Activated naive CD8-positive, alpha-beta T cell treated with anti-CD3 and anti-CD28 coated beads for 36 hours (primary cell): ENCODE measurements at regions not wholly inside any gene's neighbourhood (a gene's known extent, or its start where the extent isn't known, plus 50 kb on each side); places are given as distances from the start of the nearest gene placed in this dataset.

ENCODE experiments used
- DNase-seq: peaks from one replicate; pipeline ENCODE4 v3.0.0; 2021
- H3K27ac Mint-ChIP-seq: one replicate; pipeline ENCODE4 v1.8.0; 2022; ENCODE audit warnings: mild to moderate bottlenecking, moderate library complexity, mixed read lengths
- H3K27me3 Mint-ChIP-seq: one replicate; pipeline ENCODE4 v1.8.0; 2022; ENCODE audit warnings: mild to moderate bottlenecking, mixed read lengths
- H3K36me3 Mint-ChIP-seq: one replicate; pipeline ENCODE4 v1.8.0; 2021; ENCODE audit warnings: mild to moderate bottlenecking, mixed read lengths
- H3K4me1 Mint-ChIP-seq: one replicate; pipeline ENCODE4 v1.8.0; 2021; ENCODE audit warnings: mixed read lengths
- H3K4me3 Mint-ChIP-seq: one replicate; pipeline ENCODE4 v1.8.0; 2022; ENCODE audit warnings: mild to moderate bottlenecking, moderate library complexity, mixed read lengths
- H3K9me3 Mint-ChIP-seq: one replicate; pipeline ENCODE4 v1.8.0; 2022; ENCODE audit warnings: mixed read lengths

GRCh38 chr2:83565626-83566025 is 893.5 kb downstream of the SUCLG1 start:
- H3K4me1 Mint-ChIP-seq: no peaks in the 10 kb centered on the region
- DNase-seq: no peak
- H3K27me3 Mint-ChIP-seq: no peaks in the 10 kb centered on the region
- H3K9me3 Mint-ChIP-seq: no peaks in the 10 kb centered on the region
- H3K36me3 Mint-ChIP-seq: no peaks in the 10 kb centered on the region
- no peak overlapping the region for H3K4me3 Mint-ChIP-seq
- H3K27ac Mint-ChIP-seq: no peak overlapping the region

- Mint-ChIP-seq H3K27me3 (no peaks in the 10 kb centered on the region), H3K36me3 (no peaks in the 10 kb centered on the region), H3K4me3 (no peak overlapping the region), H3K27ac (no peak overlapping the region), H3K4me1 (no peaks in the 10 kb centered on the region), H3K9me3 (peaks cover 1% of the 10 kb centered on the region)
- DNase-seq: no peak
Measured at GRCh38 chr2:83565181-83565580, 893.9 kb downstream of the SUCLG1 start.

GRCh38 chr2:83561592-83561991 is 897.5 kb downstream of the SUCLG1 start:
- no peak overlapping the region for H3K27ac Mint-ChIP-seq
- H3K4me1 Mint-ChIP-seq: no peaks in the 10 kb centered on the region
- H3K4me3 Mint-ChIP-seq: no peak overlapping the region
- peaks cover 2% of the 10 kb centered on the region for H3K9me3 Mint-ChIP-seq
- H3K36me3 Mint-ChIP-seq: no peaks in the 10 kb centered on the region
- H3K27me3 Mint-ChIP-seq: no peaks in the 10 kb centered on the region
- DNase-seq: no peak

GRCh38 chr2:83536556-83536955 is 922.5 kb downstream of the SUCLG1 start:
- Mint-ChIP-seq H3K27me3 (no peaks in the 10 kb centered on the region), H3K27ac (no peak overlapping the region), H3K9me3 (no peaks in the 10 kb centered on the region), H3K4me3 (no peak overlapping the region), H3K4me1 (no peaks in the 10 kb centered on the region), H3K36me3 (no peaks in the 10 kb centered on the region)
- no peak for DNase-seq

GRCh38 chr2:83534416-83534815 is 924.7 kb downstream of the SUCLG1 start:
- Mint-ChIP-seq H3K27me3 (no peaks in the 10 kb centered on the region), H3K9me3 (no peaks in the 10 kb centered on the region), H3K4me3 (no peak overlapping the region), H3K27ac (no peak overlapping the region), H3K4me1 (no peaks in the 10 kb centered on the region), H3K36me3 (no peaks in the 10 kb centered on the region)
- no peak for DNase-seq

- Mint-ChIP-seq H3K27ac (no peak overlapping the region), H3K9me3 (no peaks in the 10 kb centered on the region)
Measured at GRCh38 chr2:83531206-83531826, 927.8 kb downstream of the SUCLG1 start.

GRCh38 chr2:83528767-83529166 is 930.3 kb downstream of the SUCLG1 start:
- DNase-seq: no peak
- Mint-ChIP-seq H3K27me3 (no peaks in the 10 kb centered on the region), H3K36me3 (no peaks in the 10 kb centered on the region), H3K9me3 (no peaks in the 10 kb centered on the region), H3K27ac (no peak overlapping the region), H3K4me3 (no peak overlapping the region), H3K4me1 (no peaks in the 10 kb centered on the region)

More at GRCh38 chr2:83531206-83531826, 927.8 kb downstream of the SUCLG1 start:
- H3K27me3 Mint-ChIP-seq: no peaks in the 10 kb centered on the region
- no peaks in the 10 kb centered on the region for H3K4me1 Mint-ChIP-seq
- no peak overlapping the region for H3K4me3 Mint-ChIP-seq
- H3K36me3 Mint-ChIP-seq: no peaks in the 10 kb centered on the region
- DNase-seq: no peak

- Mint-ChIP-seq H3K27me3 (no peaks in the 10 kb centered on the region), H3K9me3 (peaks cover 4% of the 10 kb centered on the region), H3K4me3 (no peak overlapping the region), H3K36me3 (no peaks in the 10 kb centered on the region), H3K27ac (no peak overlapping the region), H3K4me1 (no peaks in the 10 kb centered on the region)
- no peak for DNase-seq
Measured at GRCh38 chr2:83522891-83523493, 936.1 kb downstream of the SUCLG1 start.

GRCh38 chr2:83517727-83518368 is 941.2 kb downstream of the SUCLG1 start:
- no peak for DNase-seq
- Mint-ChIP-seq H3K27ac (no peak overlapping the region), H3K27me3 (no peaks in the 10 kb centered on the region), H3K36me3 (no peaks in the 10 kb centered on the region), H3K4me3 (no peak overlapping the region), H3K4me1 (no peaks in the 10 kb centered on the region), H3K9me3 (peaks cover 8% of the 10 kb centered on the region)

GRCh38 chr2:83516503-83516902 is 942.6 kb downstream of the SUCLG1 start:
- no peak overlapping the region for H3K27ac Mint-ChIP-seq
- H3K4me3 Mint-ChIP-seq: no peak overlapping the region

GRCh38 chr2:83487451-83487850 is 971.6 kb downstream of the SUCLG1 start:
- Mint-ChIP-seq H3K4me3 (no peak overlapping the region), H3K27me3 (no peaks in the 10 kb centered on the region), H3K4me1 (no peaks in the 10 kb centered on the region), H3K9me3 (peaks cover 1% of the 10 kb centered on the region), H3K27ac (no peak overlapping the region), H3K36me3 (no peaks in the 10 kb centered on the region)
- no peak for DNase-seq

More at GRCh38 chr2:83516503-83516902, 942.6 kb downstream of the SUCLG1 start:
- Mint-ChIP-seq H3K36me3 (no peaks in the 10 kb centered on the region), H3K27me3 (no peaks in the 10 kb centered on the region), H3K4me1 (no peaks in the 10 kb centered on the region), H3K9me3 (peaks cover 8% of the 10 kb centered on the region)
- no peak for DNase-seq

GRCh38 chr2:83481436-83481835 is 977.6 kb downstream of the SUCLG1 start:
- no peaks in the 10 kb centered on the region for H3K36me3 Mint-ChIP-seq
- H3K4me1 Mint-ChIP-seq: no peaks in the 10 kb centered on the region
- no peak overlapping the region for H3K4me3 Mint-ChIP-seq
- H3K27ac Mint-ChIP-seq: no peak overlapping the region
- peaks cover 3% of the 10 kb centered on the region for H3K9me3 Mint-ChIP-seq
- no peaks in the 10 kb centered on the region for H3K27me3 Mint-ChIP-seq
- DNase-seq: no peak

GRCh38 chr2:83478037-83478436 is 981.0 kb downstream of the SUCLG1 start:
- peaks cover 1% of the 10 kb centered on the region for H3K9me3 Mint-ChIP-seq
- H3K4me1 Mint-ChIP-seq: no peaks in the 10 kb centered on the region
- no peaks in the 10 kb centered on the region for H3K36me3 Mint-ChIP-seq
- no peaks in the 10 kb centered on the region for H3K27me3 Mint-ChIP-seq
- DNase-seq: no peak
- H3K27ac Mint-ChIP-seq: no peak overlapping the region
- H3K4me3 Mint-ChIP-seq: no peak overlapping the region

- Mint-ChIP-seq H3K9me3 (peaks cover 4% of the 10 kb centered on the region), H3K27me3 (no peaks in the 10 kb centered on the region), H3K27ac (no peak overlapping the region), H3K4me1 (no peaks in the 10 kb centered on the region), H3K4me3 (no peak overlapping the region), H3K36me3 (no peaks in the 10 kb centered on the region)
- no peak for DNase-seq
Measured at GRCh38 chr2:83475371-83475770, 983.7 kb downstream of the SUCLG1 start.

- no peak overlapping the region for H3K27ac Mint-ChIP-seq
- H3K27me3 Mint-ChIP-seq: no peaks in the 10 kb centered on the region
- no peaks in the 10 kb centered on the region for H3K4me1 Mint-ChIP-seq
- no peak overlapping the region for H3K4me3 Mint-ChIP-seq
- no peaks in the 10 kb centered on the region for H3K36me3 Mint-ChIP-seq
- H3K9me3 Mint-ChIP-seq: peaks cover 3% of the 10 kb centered on the region
- DNase-seq: no peak
Measured at GRCh38 chr2:83471655-83472054, 987.4 kb downstream of the SUCLG1 start.

- H3K4me3 Mint-ChIP-seq: no peak overlapping the region
- H3K27ac Mint-ChIP-seq: no peak overlapping the region
- no peak for DNase-seq
- H3K36me3 Mint-ChIP-seq: no peaks in the 10 kb centered on the region
- H3K4me1 Mint-ChIP-seq: no peaks in the 10 kb centered on the region
- peaks cover 3% of the 10 kb centered on the region for H3K9me3 Mint-ChIP-seq
- H3K27me3 Mint-ChIP-seq: no peaks in the 10 kb centered on the region
Measured at GRCh38 chr2:83470928-83471327, 988.2 kb downstream of the SUCLG1 start.
